ENCODE measurements at regions not wholly inside any gene's neighbourhood (a gene's known extent, or its start where the extent isn't known, plus 50 kb on each side); places are given as distances from the start of the nearest gene placed in this dataset.

GRCh38 chr14:97948841-97949240 lies 1151.7 kb downstream of the VRK1 start:
- Histone ChIP-seq H3K36me3 (ENCODE audit: insufficient read depth, low read length) (no peaks in the 10 kb centered on the region), H2AFZ (ENCODE audit: low read depth, low read length) (no peak overlapping the region), H3K4me3 (ENCODE audit: low read length) (no peak overlapping the region), H3K9me3 (ENCODE audit: low read length) (no peaks in the 10 kb centered on the region), H3K4me1 (ENCODE audit: insufficient read depth, low read length) (no peaks in the 10 kb centered on the region), H3K27me3 (ENCODE audit: insufficient read depth, low read length) (no peaks in the 10 kb centered on the region)

- Histone ChIP-seq H3K4me3 (ENCODE audit: low read length) (no peak overlapping the region), H3K36me3 (ENCODE audit: insufficient read depth, low read length) (no peaks in the 10 kb centered on the region), H3K27me3 (ENCODE audit: insufficient read depth, low read length) (no peaks in the 10 kb centered on the region), H2AFZ (ENCODE audit: low read depth, low read length) (no peak overlapping the region), H3K9me3 (ENCODE audit: low read length) (no peaks in the 10 kb centered on the region), H3K4me1 (ENCODE audit: insufficient read depth, low read length) (no peaks in the 10 kb centered on the region)
Observed at GRCh38 chr14:97956581-97957340, 1159.6 kb downstream of the VRK1 start.

DNA sequence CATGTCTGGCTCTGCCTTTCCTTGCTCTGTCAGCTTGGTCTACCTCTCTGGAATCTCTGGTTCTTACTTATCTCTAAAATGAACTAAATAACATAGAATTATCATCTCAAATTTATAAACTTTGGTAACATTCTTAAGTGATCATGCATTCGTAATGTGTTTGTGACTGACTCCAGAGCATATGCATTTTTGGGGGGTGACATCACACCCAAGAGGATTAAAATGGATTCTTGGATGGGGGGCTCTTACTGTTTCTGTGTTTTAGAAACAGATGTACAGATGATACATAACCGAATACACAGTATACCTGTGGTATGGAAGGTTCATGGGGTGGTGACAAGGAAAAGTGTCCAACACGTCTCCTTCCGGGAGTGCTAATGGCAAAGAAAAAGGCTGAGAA lies 1162.1 kb downstream of the VRK1 start:
- Histone ChIP-seq H2AFZ (ENCODE audit: low read depth, low read length) (no peak overlapping the region), H3K4me1 (ENCODE audit: insufficient read depth, low read length) (no peaks in the 10 kb centered on the region), H3K36me3 (ENCODE audit: insufficient read depth, low read length) (no peaks in the 10 kb centered on the region), H3K27me3 (ENCODE audit: insufficient read depth, low read length) (no peaks in the 10 kb centered on the region), H3K4me3 (ENCODE audit: low read length) (no peak overlapping the region), H3K9me3 (ENCODE audit: low read length) (no peaks in the 10 kb centered on the region)

- no peaks in the 10 kb centered on the region for H3K27me3 ChIP-seq (ENCODE audit: insufficient read depth, low read length)
- no peak overlapping the region for H2AFZ ChIP-seq (ENCODE audit: low read depth, low read length)
- H3K4me1 ChIP-seq (ENCODE audit: insufficient read depth, low read length): no peaks in the 10 kb centered on the region
- no peaks in the 10 kb centered on the region for H3K9me3 ChIP-seq (ENCODE audit: low read length)
- no peaks in the 10 kb centered on the region for H3K36me3 ChIP-seq (ENCODE audit: insufficient read depth, low read length)
- H3K4me3 ChIP-seq (ENCODE audit: low read length): no peak overlapping the region
Observed at GRCh38 chr14:97960436-97960835, 1163.3 kb downstream of the VRK1 start.

GRCh38 chr14:97970222-97970621 lies 1173.0 kb downstream of the VRK1 start:
- Histone ChIP-seq H3K27me3 (ENCODE audit: insufficient read depth, low read length) (no peaks in the 10 kb centered on the region), H3K4me1 (ENCODE audit: insufficient read depth, low read length) (no peaks in the 10 kb centered on the region), H3K36me3 (ENCODE audit: insufficient read depth, low read length) (no peaks in the 10 kb centered on the region), H3K9me3 (ENCODE audit: low read length) (no peaks in the 10 kb centered on the region), H2AFZ (ENCODE audit: low read depth, low read length) (no peak overlapping the region), H3K4me3 (ENCODE audit: low read length) (no peak overlapping the region)

- Histone ChIP-seq H3K9me3 (ENCODE audit: low read length) (no peaks in the 10 kb centered on the region), H3K4me3 (ENCODE audit: low read length) (no peak overlapping the region), H3K4me1 (ENCODE audit: insufficient read depth, low read length) (no peaks in the 10 kb centered on the region), H3K36me3 (ENCODE audit: insufficient read depth, low read length) (no peaks in the 10 kb centered on the region), H3K27me3 (ENCODE audit: insufficient read depth, low read length) (no peaks in the 10 kb centered on the region), H2AFZ (ENCODE audit: low read depth, low read length) (no peak overlapping the region)
Observed at GRCh38 chr14:97975216-97975615, 1178.0 kb downstream of the VRK1 start.

DNA sequence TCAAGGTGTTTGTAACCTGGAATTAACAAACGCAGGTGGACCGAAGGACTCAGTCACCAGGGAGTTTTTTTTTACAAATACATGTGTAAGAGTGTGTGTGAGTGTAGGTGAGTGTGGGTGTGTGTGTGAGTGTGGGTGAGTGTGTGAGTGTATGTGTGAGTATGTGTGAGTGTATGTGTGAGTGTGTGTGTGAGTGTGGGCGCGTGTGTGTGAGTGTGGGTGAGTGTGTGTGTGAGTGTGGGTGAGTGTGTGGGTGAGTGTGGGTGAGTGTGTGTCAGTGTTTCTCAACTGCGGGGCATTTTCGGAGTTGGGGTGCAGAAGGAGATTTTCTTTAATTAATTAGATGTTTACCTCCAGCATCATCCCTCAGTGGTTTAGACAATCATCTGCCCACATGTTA lies 1178.8 kb downstream of the VRK1 start:
- H3K9me3 ChIP-seq (ENCODE audit: low read length): no peaks in the 10 kb centered on the region
- H3K4me3 ChIP-seq (ENCODE audit: low read length): no peak overlapping the region
- H2AFZ ChIP-seq (ENCODE audit: low read depth, low read length): no peak overlapping the region
- H3K27me3 ChIP-seq (ENCODE audit: insufficient read depth, low read length): no peaks in the 10 kb centered on the region
- H3K4me1 ChIP-seq (ENCODE audit: insufficient read depth, low read length): no peaks in the 10 kb centered on the region
- H3K36me3 ChIP-seq (ENCODE audit: insufficient read depth, low read length): no peaks in the 10 kb centered on the region

DNA sequence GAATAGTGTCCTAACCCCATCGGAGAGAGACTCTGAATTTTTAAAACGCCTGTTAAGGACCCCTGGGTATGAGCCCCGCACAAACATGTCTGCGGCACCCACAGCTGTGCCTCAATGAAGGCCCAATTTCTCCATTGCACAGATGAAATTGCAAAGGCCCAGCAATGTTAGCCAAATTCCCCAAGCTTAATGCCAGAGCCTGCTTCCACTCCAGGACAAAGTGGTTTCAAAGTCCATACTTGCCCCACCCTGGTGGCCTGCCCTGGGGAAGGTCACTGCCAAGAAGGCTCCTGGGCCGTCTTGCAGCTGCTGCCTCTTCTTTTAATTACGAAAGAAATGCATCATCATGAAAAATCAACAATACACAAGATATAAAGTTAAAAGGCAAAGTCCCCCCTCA lies 1179.7 kb downstream of the VRK1 start:
- no peak overlapping the region for H2AFZ ChIP-seq (ENCODE audit: low read depth, low read length)
- H3K4me1 ChIP-seq (ENCODE audit: insufficient read depth, low read length): no peaks in the 10 kb centered on the region
- H3K9me3 ChIP-seq (ENCODE audit: low read length): no peaks in the 10 kb centered on the region
- no peaks in the 10 kb centered on the region for H3K36me3 ChIP-seq (ENCODE audit: insufficient read depth, low read length)
- no peaks in the 10 kb centered on the region for H3K27me3 ChIP-seq (ENCODE audit: insufficient read depth, low read length)
- no peak overlapping the region for H3K4me3 ChIP-seq (ENCODE audit: low read length)

DNA sequence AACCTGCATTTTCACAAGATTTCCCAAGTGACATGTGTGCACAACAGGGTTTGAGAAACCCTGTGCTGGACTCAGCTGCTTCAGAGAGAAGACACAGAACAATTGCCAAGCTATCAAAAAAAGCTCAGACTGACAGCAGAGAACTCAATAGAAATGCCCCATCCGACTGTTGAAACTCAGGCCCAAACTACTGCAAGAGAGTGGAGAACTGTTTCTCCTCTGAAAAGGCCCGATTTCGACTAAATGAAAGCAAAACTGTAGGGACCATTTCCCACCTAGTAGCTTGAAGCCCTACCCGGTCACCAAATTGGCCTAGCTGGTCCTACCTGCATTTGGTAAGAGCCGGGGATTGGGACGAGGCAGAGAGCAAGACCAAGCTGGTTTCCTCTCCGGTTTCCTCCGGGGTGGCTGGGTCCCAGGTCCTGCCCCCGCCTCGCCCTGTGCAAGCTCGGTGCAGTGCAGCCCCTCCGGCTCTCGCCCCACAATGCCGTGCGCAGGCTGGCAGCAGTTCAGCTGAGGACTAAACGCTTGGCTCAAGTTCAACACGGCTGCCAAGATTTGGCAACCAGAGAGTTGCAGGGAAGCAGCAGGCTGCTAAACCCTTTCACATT lies 1180.6 kb downstream of the VRK1 start:
- H3K27me3 ChIP-seq (ENCODE audit: insufficient read depth, low read length): no peaks in the 10 kb centered on the region
- no peak overlapping the region for H3K4me3 ChIP-seq (ENCODE audit: low read length)
- H3K4me1 ChIP-seq (ENCODE audit: insufficient read depth, low read length): no peaks in the 10 kb centered on the region
- H2AFZ ChIP-seq (ENCODE audit: low read depth, low read length): no peak overlapping the region
- H3K9me3 ChIP-seq (ENCODE audit: low read length): no peaks in the 10 kb centered on the region
- H3K36me3 ChIP-seq (ENCODE audit: insufficient read depth, low read length): no peaks in the 10 kb centered on the region

DNA sequence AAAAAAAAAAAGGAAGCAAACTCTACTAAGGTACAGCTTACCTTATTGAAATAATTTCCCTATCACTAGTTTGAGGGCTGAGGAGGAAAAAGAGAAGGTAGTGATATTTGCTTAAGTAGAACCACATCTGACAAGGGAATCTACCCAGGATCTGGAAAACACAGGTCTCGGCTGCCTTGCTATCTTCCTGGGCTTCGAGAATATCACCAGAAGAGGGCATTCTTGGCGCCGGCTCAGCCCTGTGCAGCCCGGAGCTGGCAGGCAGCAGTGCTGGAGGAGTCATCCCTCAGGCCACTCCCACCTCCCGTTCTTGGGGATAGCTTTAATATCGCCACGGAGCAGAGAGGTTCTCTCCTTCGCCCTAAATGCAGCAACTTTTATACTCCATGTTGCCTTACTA lies 1181.2 kb downstream of the VRK1 start:
- Histone ChIP-seq H3K4me3 (ENCODE audit: low read length) (no peak overlapping the region), H3K27me3 (ENCODE audit: insufficient read depth, low read length) (no peaks in the 10 kb centered on the region), H3K36me3 (ENCODE audit: insufficient read depth, low read length) (no peaks in the 10 kb centered on the region), H3K4me1 (ENCODE audit: insufficient read depth, low read length) (no peaks in the 10 kb centered on the region), H3K9me3 (ENCODE audit: low read length) (no peaks in the 10 kb centered on the region), H2AFZ (ENCODE audit: low read depth, low read length) (no peak overlapping the region)

GRCh38 chr14:97993508-97994019 lies 1196.4 kb downstream of the VRK1 start:
- H3K36me3 ChIP-seq (ENCODE audit: insufficient read depth, low read length): no peaks in the 10 kb centered on the region

DNA sequence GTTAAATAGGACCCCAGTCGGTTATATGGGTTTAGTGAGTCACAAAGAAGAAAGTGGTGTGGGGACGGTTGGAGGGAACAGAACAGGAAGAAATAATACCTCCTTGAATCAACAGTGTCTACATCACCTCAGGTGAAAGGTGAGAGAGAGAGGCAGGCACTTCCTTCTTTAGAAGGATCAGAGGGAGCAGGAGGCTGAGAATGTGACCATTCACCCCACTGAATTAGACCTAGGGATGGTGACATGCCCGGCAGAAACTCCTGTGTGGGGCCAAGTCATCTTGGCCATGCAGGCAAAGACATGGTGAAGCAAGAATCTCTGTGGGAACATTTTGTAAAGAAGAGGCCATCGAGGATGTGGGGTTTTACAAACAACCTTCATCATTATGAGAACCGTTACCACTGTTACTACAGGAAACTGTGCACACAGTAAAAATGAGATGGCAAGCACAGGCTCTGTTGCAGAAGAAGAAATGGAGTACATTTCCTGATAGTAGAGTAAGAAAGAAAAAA lies 1196.9 kb downstream of the VRK1 start:
- Histone ChIP-seq H3K27me3 (ENCODE audit: insufficient read depth, low read length) (no peaks in the 10 kb centered on the region), H3K9me3 (ENCODE audit: low read length) (no peaks in the 10 kb centered on the region), H2AFZ (ENCODE audit: low read depth, low read length) (no peak overlapping the region), H3K36me3 (ENCODE audit: insufficient read depth, low read length) (no peaks in the 10 kb centered on the region), H3K4me3 (ENCODE audit: low read length) (no peak overlapping the region), H3K4me1 (ENCODE audit: insufficient read depth, low read length) (no peaks in the 10 kb centered on the region)

More at GRCh38 chr14:97993508-97994019, 1196.4 kb downstream of the VRK1 start:
- Histone ChIP-seq H2AFZ (ENCODE audit: low read depth, low read length) (no peak overlapping the region), H3K27me3 (ENCODE audit: insufficient read depth, low read length) (no peaks in the 10 kb centered on the region), H3K9me3 (ENCODE audit: low read length) (no peaks in the 10 kb centered on the region), H3K4me3 (ENCODE audit: low read length) (no peak overlapping the region), H3K4me1 (ENCODE audit: insufficient read depth, low read length) (no peaks in the 10 kb centered on the region)

DNA sequence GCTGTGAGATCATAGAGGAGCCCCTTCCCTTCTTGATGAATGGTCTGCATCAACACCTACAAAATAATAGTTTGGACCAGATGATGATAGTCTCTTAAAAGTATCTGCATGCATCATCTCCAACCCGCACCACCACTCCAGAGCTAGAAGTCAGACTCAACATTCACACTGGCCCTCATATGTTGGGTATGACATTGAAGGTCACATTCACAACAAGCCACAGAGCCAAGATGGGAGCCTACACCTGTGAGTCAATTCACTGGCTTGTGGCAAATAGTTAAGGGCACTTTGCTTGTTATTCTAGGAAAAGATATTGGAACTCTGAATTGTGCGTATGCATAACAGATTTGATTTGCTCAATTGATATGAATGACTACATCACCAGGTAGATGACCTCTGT lies 1197.9 kb downstream of the VRK1 start:
- no peaks in the 10 kb centered on the region for H3K9me3 ChIP-seq (ENCODE audit: low read length)
- H3K4me1 ChIP-seq (ENCODE audit: insufficient read depth, low read length): no peaks in the 10 kb centered on the region
- H2AFZ ChIP-seq (ENCODE audit: low read depth, low read length): no peak overlapping the region
- no peak overlapping the region for H3K4me3 ChIP-seq (ENCODE audit: low read length)
- no peaks in the 10 kb centered on the region for H3K27me3 ChIP-seq (ENCODE audit: insufficient read depth, low read length)
- H3K36me3 ChIP-seq (ENCODE audit: insufficient read depth, low read length): no peaks in the 10 kb centered on the region

Measured in neuron (in vitro differentiated cells).